ENCODE measurements at regions not wholly inside any gene's neighbourhood (a gene's known extent, or its start where the extent isn't known, plus 50 kb on each side); places are given as distances from the start of the nearest gene placed in this dataset.

- no peaks in the 10 kb centered on the region for H3K9me3 ChIP-seq
- no peak overlapping the region for H3K27ac ChIP-seq
Observed at GRCh38 chr1:58409890-58410289, 136.6 kb downstream of the OMA1 start.

GRCh38 chr1:58409336-58409735 lies 137.2 kb downstream of the OMA1 start:
- Histone ChIP-seq H3K27me3 (no peaks in the 10 kb centered on the region), H3K4me3 (no peak overlapping the region), H3K4me1 (no peaks in the 10 kb centered on the region), H3K9me3 (no peaks in the 10 kb centered on the region), H3K27ac (no peak overlapping the region), H3K36me3 (no peaks in the 10 kb centered on the region)
- no peak for TF ChIP-seq POLR2A (IDR thresholded peaks at IDR 0.05)
- no peak for TF ChIP-seq CTCF (IDR thresholded peaks at IDR 0.05)
- DNase-seq: no peak

More at GRCh38 chr1:58409890-58410289, 136.6 kb downstream of the OMA1 start:
- Histone ChIP-seq H3K4me3 (no peak overlapping the region), H3K27me3 (no peaks in the 10 kb centered on the region), H3K36me3 (no peaks in the 10 kb centered on the region), H3K4me1 (no peaks in the 10 kb centered on the region)
- no peak for DNase-seq
- no peak for TF ChIP-seq POLR2A (IDR thresholded peaks at IDR 0.05)

GRCh38 chr1:58406301-58407071 lies 140.0 kb downstream of the OMA1 start:
- Histone ChIP-seq H3K9me3 (no peaks in the 10 kb centered on the region), H3K4me3 (no peak overlapping the region), H3K4me1 (no peaks in the 10 kb centered on the region), H3K27ac (no peak overlapping the region), H3K36me3 (no peaks in the 10 kb centered on the region), H3K27me3 (no peaks in the 10 kb centered on the region)
- TF ChIP-seq CTCF (IDR thresholded peaks at IDR 0.05) (no peak), POLR2A (IDR thresholded peaks at IDR 0.05) (no peak)
- no peak for DNase-seq

- Histone ChIP-seq H3K27ac (no peak overlapping the region), H3K4me1 (no peaks in the 10 kb centered on the region)
Observed at GRCh38 chr1:58405660-58406059, 140.9 kb downstream of the OMA1 start.

GRCh38 chr1:58403894-58404293 lies 142.6 kb downstream of the OMA1 start:
- no peak for DNase-seq
- no peak overlapping the region for H3K4me3 ChIP-seq
- H3K27me3 ChIP-seq: no peaks in the 10 kb centered on the region
- H3K9me3 ChIP-seq: no peaks in the 10 kb centered on the region
- no peak for TF ChIP-seq POLR2A (IDR thresholded peaks at IDR 0.05)
- no peak for TF ChIP-seq CTCF (IDR thresholded peaks at IDR 0.05)
- H3K36me3 ChIP-seq: no peaks in the 10 kb centered on the region
- H3K27ac ChIP-seq: no peak overlapping the region
- H3K4me1 ChIP-seq: no peaks in the 10 kb centered on the region

More at GRCh38 chr1:58405660-58406059, 140.9 kb downstream of the OMA1 start:
- Histone ChIP-seq H3K9me3 (no peaks in the 10 kb centered on the region), H3K36me3 (no peaks in the 10 kb centered on the region), H3K4me3 (no peak overlapping the region), H3K27me3 (no peaks in the 10 kb centered on the region)
- DNase-seq: no peak
- no peak for TF ChIP-seq CTCF (IDR thresholded peaks at IDR 0.05)

GRCh38 chr1:58402444-58402843 lies 144.1 kb downstream of the OMA1 start:
- TF ChIP-seq CTCF (IDR thresholded peaks at IDR 0.05) (no peak), POLR2A (IDR thresholded peaks at IDR 0.05) (no peak)
- H3K4me3 ChIP-seq: no peak overlapping the region

More at GRCh38 chr1:58402444-58402843, 144.1 kb downstream of the OMA1 start:
- DNase-seq: no peak
- Histone ChIP-seq H3K27me3 (no peaks in the 10 kb centered on the region), H3K36me3 (no peaks in the 10 kb centered on the region), H3K9me3 (no peaks in the 10 kb centered on the region), H3K27ac (no peak overlapping the region), H3K4me1 (no peaks in the 10 kb centered on the region)

Measured in Peyer's patch (tissue), 4 donors.